Parathyroid adenoma (tissue), 2 donors: ENCODE measurements at regions not wholly inside any gene's neighbourhood (a gene's known extent, or its start where the extent isn't known, plus 50 kb on each side); places are given as distances from the start of the nearest gene placed in this dataset.

Experiments
- H2AFZ ChIP-seq: fragments of 300-600 bp; sonication (generic); one replicate; pipeline ENCODE4 v1.7.0; 2017; ENCODE audit warnings: antibody characterized with exemption, mild to moderate bottlenecking
- H3K27ac ChIP-seq: fragments of 300-600 bp; sonication (generic); one replicate; pipeline ENCODE4 v1.7.0; 2017
- H3K27me3 ChIP-seq: fragments of 300-600 bp; sonication (generic); one replicate; pipeline ENCODE4 v1.7.0; 2017; ENCODE audit warnings: low read length; ENCODE audit not compliant: control insufficient read depth, insufficient read depth
- H3K36me3 ChIP-seq: fragments of 300-600 bp; sonication (generic); one replicate; pipeline ENCODE4 v1.7.0; 2017; ENCODE audit warnings: low read length; ENCODE audit not compliant: control insufficient read depth, insufficient read depth
- H3K4me1 ChIP-seq: fragments of 300-600 bp; sonication (generic); one replicate; pipeline ENCODE4 v1.7.0; 2017; ENCODE audit warnings: control low read depth
- H3K4me2 ChIP-seq: fragments of 300-600 bp; sonication (generic); one replicate; pipeline ENCODE4 v1.7.0; 2017; ENCODE audit warnings: low read length
- H3K4me3 ChIP-seq: fragments of 300-600 bp; sonication (generic); one replicate; pipeline ENCODE4 v1.7.0; 2017; ENCODE audit warnings: low read depth, low read length
- H3K79me2 ChIP-seq: fragments of 300-600 bp; sonication (generic); one replicate; pipeline ENCODE4 v1.7.0; 2017; ENCODE audit warnings: control low read depth
- H3K9ac ChIP-seq: fragments of 300-600 bp; sonication (generic); one replicate; pipeline ENCODE4 v1.7.0; 2017; ENCODE audit warnings: mild to moderate bottlenecking
- H3K9me3 ChIP-seq: fragments of 300-600 bp; sonication (generic); one replicate; pipeline ENCODE4 v1.7.0; 2017; ENCODE audit warnings: low read length; ENCODE audit not compliant: control insufficient read depth
- CTCF ChIP-seq: fragments of 300-600 bp; sonication (generic); IDR thresholded peaks from one replicate; pipeline ENCODE4 v1.7.0; 2017; ENCODE audit warnings: antibody characterized with exemption, mild to moderate bottlenecking
- donor health status: primary hyperparathyroidism.

- H3K79me2 ChIP-seq = no peaks in the 10 kb centered on the region
- no peaks in the 10 kb centered on the region for H3K9me3 ChIP-seq
- TF ChIP-seq CTCF = no peak
- no peaks in the 10 kb centered on the region for H3K27me3 ChIP-seq
- no peaks in the 10 kb centered on the region for H3K36me3 ChIP-seq
- H3K4me2 ChIP-seq = no peak overlapping the region
- H2AFZ ChIP-seq = no peak overlapping the region
- no peak overlapping the region for H3K9ac ChIP-seq
- no peaks in the 10 kb centered on the region for H3K4me1 ChIP-seq
- H3K27ac ChIP-seq = no peak overlapping the region
- no peak overlapping the region for H3K4me3 ChIP-seq
Observed at GRCh38 chr3:72109327-72110259, 324.6 kb upstream of the PROK2 start.

GRCh38 chr3:72105306-72105705, 320.4 kb upstream of the PROK2 start:
- H3K4me3 ChIP-seq = no peak overlapping the region
- H3K4me2 ChIP-seq = no peak overlapping the region
- H3K79me2 ChIP-seq = no peaks in the 10 kb centered on the region
- TF ChIP-seq CTCF = no peak
- H3K9ac ChIP-seq = no peak overlapping the region
- no peaks in the 10 kb centered on the region for H3K36me3 ChIP-seq
- no peak overlapping the region for H2AFZ ChIP-seq
- H3K4me1 ChIP-seq = peaks cover 10% of the 10 kb centered on the region
- no peaks in the 10 kb centered on the region for H3K27me3 ChIP-seq
- H3K27ac ChIP-seq = no peak overlapping the region
- no peaks in the 10 kb centered on the region for H3K9me3 ChIP-seq

- Histone ChIP-seq H3K4me2 (no peak overlapping the region), H3K27ac (no peak overlapping the region), H3K9me3 (no peaks in the 10 kb centered on the region), H3K27me3 (no peaks in the 10 kb centered on the region), H3K4me1 (peaks cover 10% of the 10 kb centered on the region), H3K36me3 (no peaks in the 10 kb centered on the region), H3K9ac (no peak overlapping the region), H3K4me3 (no peak overlapping the region), H3K79me2 (no peaks in the 10 kb centered on the region), H2AFZ (no peak overlapping the region)
- no peak for TF ChIP-seq CTCF
Observed at GRCh38 chr3:72102112-72102616, 317.2 kb upstream of the PROK2 start.

- no peak overlapping the region for H3K27ac ChIP-seq
- H3K4me1 ChIP-seq = peaks cover 10% of the 10 kb centered on the region
- no peak overlapping the region for H3K4me2 ChIP-seq
- H3K36me3 ChIP-seq = no peaks in the 10 kb centered on the region
- peak overlapping the region; percentile 29 for H3K4me3 ChIP-seq
- no peaks in the 10 kb centered on the region for H3K27me3 ChIP-seq
- no peak overlapping the region for H3K9ac ChIP-seq
- H3K9me3 ChIP-seq = no peaks in the 10 kb centered on the region
- H3K79me2 ChIP-seq = no peaks in the 10 kb centered on the region
- no peak for TF ChIP-seq CTCF
- H2AFZ ChIP-seq = no peak overlapping the region
Observed at GRCh38 chr3:72101494-72101893, 316.5 kb upstream of the PROK2 start.
